Mammary epithelial cell (primary cell): ENCODE measurements at regions not wholly inside any gene's neighbourhood (a gene's known extent, or its start where the extent isn't known, plus 50 kb on each side); places are given as distances from the start of the nearest gene placed in this dataset.

ENCODE experiments used
- EZH2 ChIP-seq: IDR thresholded peaks from 2 replicates; pipeline ENCODE4 v1.6.1; 2012; ENCODE audit warnings: low read length, inconsistent platforms, borderline replicate concordance
- TF ChIP-seq, protein P1 (sequence below), 2 donors: IDR thresholded peaks in 1 of 2; conservative IDR thresholded peaks in 1 of 2; 2 replicates each; pipeline ENCODE4 v1.5.1; 2011 to 2012; ENCODE audit warnings: inconsistent platforms in 2 of 2, low read length in 2 of 2, mild to moderate bottlenecking in 2 of 2, control low read depth in 1 of 2, low read depth in 1 of 2; ENCODE audit not compliant: insufficient read depth in 1 of 2; ENCODE audit errors: extremely low read depth in 1 of 2

DNA sequence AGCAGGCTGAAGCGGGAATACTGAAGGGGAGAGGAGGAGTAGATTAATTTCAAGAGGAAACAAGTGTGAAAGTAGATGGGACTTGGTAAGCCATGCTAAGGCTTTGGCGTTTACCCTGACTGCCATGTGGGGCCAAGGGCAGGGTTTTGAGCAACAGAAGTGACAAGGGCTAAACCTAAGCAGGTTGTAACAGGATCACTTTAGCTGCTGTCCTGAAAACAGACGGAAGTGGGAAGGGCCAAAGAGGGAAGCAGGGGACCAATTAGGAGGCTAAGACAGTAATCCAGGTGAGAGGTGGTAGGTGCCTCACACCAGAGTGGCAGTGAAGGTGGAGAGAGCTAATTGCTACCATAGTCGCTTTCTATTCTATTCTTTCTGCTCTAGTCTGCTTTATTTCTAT lies 166.5 kb downstream of the PJA1 start:
- TF ChIP-seq, protein P1, sequence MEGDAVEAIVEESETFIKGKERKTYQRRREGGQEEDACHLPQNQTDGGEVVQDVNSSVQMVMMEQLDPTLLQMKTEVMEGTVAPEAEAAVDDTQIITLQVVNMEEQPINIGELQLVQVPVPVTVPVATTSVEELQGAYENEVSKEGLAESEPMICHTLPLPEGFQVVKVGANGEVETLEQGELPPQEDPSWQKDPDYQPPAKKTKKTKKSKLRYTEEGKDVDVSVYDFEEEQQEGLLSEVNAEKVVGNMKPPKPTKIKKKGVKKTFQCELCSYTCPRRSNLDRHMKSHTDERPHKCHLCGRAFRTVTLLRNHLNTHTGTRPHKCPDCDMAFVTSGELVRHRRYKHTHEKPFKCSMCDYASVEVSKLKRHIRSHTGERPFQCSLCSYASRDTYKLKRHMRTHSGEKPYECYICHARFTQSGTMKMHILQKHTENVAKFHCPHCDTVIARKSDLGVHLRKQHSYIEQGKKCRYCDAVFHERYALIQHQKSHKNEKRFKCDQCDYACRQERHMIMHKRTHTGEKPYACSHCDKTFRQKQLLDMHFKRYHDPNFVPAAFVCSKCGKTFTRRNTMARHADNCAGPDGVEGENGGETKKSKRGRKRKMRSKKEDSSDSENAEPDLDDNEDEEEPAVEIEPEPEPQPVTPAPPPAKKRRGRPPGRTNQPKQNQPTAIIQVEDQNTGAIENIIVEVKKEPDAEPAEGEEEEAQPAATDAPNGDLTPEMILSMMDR (conservative IDR thresholded peaks at IDR 0.05 in 1 of 2, IDR thresholded peaks at IDR 0.05 in 1 of 2; ENCODE audit: extremely low read depth in 1 of 2, insufficient read depth in 1 of 2, low read depth in 1 of 2, low read length in 2 of 2): no peak
- TF ChIP-seq EZH2: no peak
